ENCODE measurements at regions not wholly inside any gene's neighbourhood (a gene's known extent, or its start where the extent isn't known, plus 50 kb on each side); places are given as distances from the start of the nearest gene placed in this dataset.
"Not testable (repeated sequence)": the region's sequence is repeated elsewhere in the genome, so short reads cannot be mapped to it uniquely, and the experiment has no call there.

GRCh38 chr20:52033313-52033712, 158.3 kb downstream of the ZFP64 start:
- Mint-ChIP-seq H3K36me3 (no peaks in the 10 kb centered on the region), H3K4me3 (no peak overlapping the region), H3K27me3 (peaks cover 7% of the 10 kb centered on the region), H3K27ac (no peak overlapping the region), H3K9me3 (no peaks in the 10 kb centered on the region), H3K4me1 (no peaks in the 10 kb centered on the region)
- no peak for ATAC-seq

GRCh38 chr20:52032304-52032683, 159.3 kb downstream of the ZFP64 start:
- not testable (repeated sequence) for H3K4me3 Mint-ChIP-seq

GRCh38 chr20:52031563-52032303, 159.8 kb downstream of the ZFP64 start:
- H3K9me3 Mint-ChIP-seq = no peaks in the 10 kb centered on the region
- H3K27ac Mint-ChIP-seq = no peak overlapping the region
- H3K27me3 Mint-ChIP-seq = peaks cover 7% of the 10 kb centered on the region
- H3K36me3 Mint-ChIP-seq = no peaks in the 10 kb centered on the region
- no peak for ATAC-seq
- H3K4me3 Mint-ChIP-seq = no peak overlapping the region
- H3K4me1 Mint-ChIP-seq = no peaks in the 10 kb centered on the region

More at GRCh38 chr20:52032304-52032683, 159.3 kb downstream of the ZFP64 start:
- not testable (repeated sequence) for ATAC-seq, H3K36me3 Mint-ChIP-seq, H3K9me3 Mint-ChIP-seq, H3K27ac Mint-ChIP-seq, H3K27me3 Mint-ChIP-seq, H3K4me1 Mint-ChIP-seq

DNA sequence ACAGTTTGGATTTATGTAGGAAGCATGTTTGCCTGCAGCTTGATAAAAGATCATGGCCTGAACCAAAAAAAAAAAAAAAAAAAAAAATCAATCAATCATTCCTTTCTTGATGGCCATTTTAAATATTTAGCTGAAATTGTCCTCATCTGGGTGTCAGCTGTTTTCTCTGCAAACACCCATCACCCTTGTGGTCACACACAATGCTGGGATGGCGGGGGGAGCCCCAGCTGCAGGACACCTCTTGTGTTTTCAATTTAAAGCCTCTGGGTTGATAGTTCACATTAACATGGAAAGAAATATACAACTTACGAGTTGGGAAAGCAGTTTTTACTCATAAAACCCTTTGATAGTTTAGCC, 160.4 kb downstream of the ZFP64 start:
- peaks cover 7% of the 10 kb centered on the region for H3K27me3 Mint-ChIP-seq
- ATAC-seq = no peak
- H3K4me1 Mint-ChIP-seq = no peaks in the 10 kb centered on the region
- H3K9me3 Mint-ChIP-seq = no peaks in the 10 kb centered on the region
- no peak overlapping the region for H3K27ac Mint-ChIP-seq
- H3K36me3 Mint-ChIP-seq = no peaks in the 10 kb centered on the region
- H3K4me3 Mint-ChIP-seq = no peak overlapping the region

DNA sequence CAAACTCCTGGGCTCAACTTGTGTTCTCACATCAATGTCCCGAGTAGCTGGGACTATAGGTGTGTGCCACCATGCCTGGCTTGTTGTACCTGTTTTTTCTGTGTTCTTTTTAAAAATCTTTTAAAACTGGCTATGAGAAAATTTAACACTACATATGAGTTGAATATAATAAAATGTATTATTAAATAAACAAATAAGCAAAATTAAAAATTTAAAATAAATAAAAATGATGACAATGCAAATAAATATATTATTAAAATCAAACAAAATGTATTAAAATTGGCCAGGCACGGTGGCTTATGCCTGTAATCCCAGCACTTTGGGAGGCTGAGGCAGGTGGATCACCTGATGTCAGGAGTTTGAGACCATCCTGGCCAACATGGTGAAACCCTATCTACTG, 162.4 kb downstream of the ZFP64 start:
- H3K4me3 Mint-ChIP-seq, H3K4me1 Mint-ChIP-seq, H3K27me3 Mint-ChIP-seq, ATAC-seq, H3K27ac Mint-ChIP-seq, H3K36me3 Mint-ChIP-seq, H3K9me3 Mint-ChIP-seq: not testable (repeated sequence)

DNA sequence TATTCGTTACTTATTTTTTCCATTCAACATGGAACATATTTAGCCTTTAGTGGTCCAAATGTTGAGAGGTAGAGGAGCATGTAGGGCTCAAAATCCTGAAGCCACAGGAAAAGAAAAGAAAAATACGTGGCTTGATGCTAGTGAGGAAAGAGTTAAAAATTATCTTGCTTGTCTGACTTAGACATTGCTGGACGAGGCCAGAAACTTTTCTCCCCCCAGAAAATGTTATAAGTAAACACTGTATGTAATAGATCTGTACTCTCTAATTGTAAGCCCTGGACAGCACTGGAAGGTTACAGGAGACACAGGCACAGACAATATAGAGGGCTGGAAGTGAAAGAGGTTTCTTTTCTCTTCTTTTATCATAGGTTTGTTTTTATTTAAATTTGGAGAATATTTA, 165.6 kb downstream of the ZFP64 start:
- Mint-ChIP-seq H3K4me1 (no peaks in the 10 kb centered on the region), H3K27ac (no peak overlapping the region), H3K4me3 (no peak overlapping the region), H3K9me3 (no peaks in the 10 kb centered on the region), H3K27me3 (peaks cover 6% of the 10 kb centered on the region), H3K36me3 (no peaks in the 10 kb centered on the region)
- no peak for ATAC-seq

GRCh38 chr20:52019313-52019712, 172.3 kb downstream of the ZFP64 start:
- Mint-ChIP-seq H3K4me1 (no peaks in the 10 kb centered on the region), H3K36me3 (no peaks in the 10 kb centered on the region)

GRCh38 chr20:52017669-52018317, 173.8 kb downstream of the ZFP64 start:
- Mint-ChIP-seq H3K4me3 (no peak overlapping the region), H3K4me1 (no peaks in the 10 kb centered on the region), H3K27ac (no peak overlapping the region), H3K9me3 (peaks cover 3% of the 10 kb centered on the region), H3K27me3 (no peaks in the 10 kb centered on the region), H3K36me3 (no peaks in the 10 kb centered on the region)
- ATAC-seq = no peak

More at GRCh38 chr20:52019313-52019712, 172.3 kb downstream of the ZFP64 start:
- H3K4me3 Mint-ChIP-seq = no peak overlapping the region
- no peak for ATAC-seq
- H3K9me3 Mint-ChIP-seq = no peaks in the 10 kb centered on the region
- no peaks in the 10 kb centered on the region for H3K27me3 Mint-ChIP-seq
- no peak overlapping the region for H3K27ac Mint-ChIP-seq

DNA sequence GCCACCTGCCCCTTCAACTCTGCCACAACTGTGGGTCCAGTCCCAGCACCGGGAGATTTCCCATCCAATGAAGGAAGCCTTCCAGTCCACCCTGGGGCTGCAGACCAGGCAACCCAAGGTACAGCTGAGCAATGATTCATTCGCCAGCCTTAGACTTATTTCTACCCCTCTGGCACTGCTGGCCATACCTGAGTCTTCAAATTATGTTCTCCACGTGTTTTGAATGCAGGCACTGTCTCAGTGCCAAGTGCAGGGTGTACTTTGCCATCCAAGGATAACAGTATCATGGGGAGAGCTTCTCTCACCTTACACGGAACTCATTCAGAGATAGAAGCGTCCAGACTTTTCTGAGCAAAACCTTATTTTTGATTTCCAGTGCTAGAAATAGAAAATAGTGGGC, 175.6 kb downstream of the ZFP64 start:
- no peaks in the 10 kb centered on the region for H3K4me1 Mint-ChIP-seq
- ATAC-seq = no peak
- H3K36me3 Mint-ChIP-seq = no peaks in the 10 kb centered on the region
- H3K27me3 Mint-ChIP-seq = no peaks in the 10 kb centered on the region
- peaks cover 4% of the 10 kb centered on the region for H3K9me3 Mint-ChIP-seq
- no peak overlapping the region for H3K4me3 Mint-ChIP-seq
- H3K27ac Mint-ChIP-seq = no peak overlapping the region

- Mint-ChIP-seq H3K9me3 (peaks cover 12% of the 10 kb centered on the region), H3K36me3 (no peaks in the 10 kb centered on the region), H3K27ac (no peak overlapping the region), H3K4me3 (no peak overlapping the region), H3K27me3 (no peaks in the 10 kb centered on the region), H3K4me1 (no peaks in the 10 kb centered on the region)
- no peak for ATAC-seq
Observed at GRCh38 chr20:52015155-52015554, 176.4 kb downstream of the ZFP64 start.

- Mint-ChIP-seq H3K9me3 (peaks cover 13% of the 10 kb centered on the region), H3K27me3 (no peaks in the 10 kb centered on the region), H3K36me3 (no peaks in the 10 kb centered on the region), H3K27ac (no peak overlapping the region), H3K4me3 (no peak overlapping the region), H3K4me1 (no peaks in the 10 kb centered on the region)
- ATAC-seq = no peak
Observed at GRCh38 chr20:52012079-52012478, 179.5 kb downstream of the ZFP64 start.

DNA sequence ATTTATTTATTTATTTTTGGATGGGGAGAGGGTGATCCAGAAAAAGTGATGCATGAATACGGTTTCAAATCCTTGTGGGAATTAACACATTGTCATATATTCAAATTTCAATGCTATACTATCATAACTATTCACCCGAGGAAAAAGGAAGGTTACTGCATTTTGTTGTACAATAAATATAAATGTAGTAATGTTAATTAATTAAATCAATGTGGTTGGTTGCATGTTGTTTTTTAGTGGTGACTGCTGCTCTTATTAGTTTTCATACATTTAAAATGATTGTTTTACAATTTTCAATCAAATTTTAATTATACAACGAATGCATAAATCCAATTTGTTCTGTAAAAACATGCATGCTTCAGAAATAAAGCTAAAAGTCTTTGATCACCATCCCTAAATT, 180.5 kb downstream of the ZFP64 start:
- no peak overlapping the region for H3K4me3 Mint-ChIP-seq
- H3K27ac Mint-ChIP-seq = no peak overlapping the region
- H3K27me3 Mint-ChIP-seq = peaks cover 5% of the 10 kb centered on the region
- no peaks in the 10 kb centered on the region for H3K4me1 Mint-ChIP-seq
- no peak for ATAC-seq
- peaks cover 13% of the 10 kb centered on the region for H3K9me3 Mint-ChIP-seq
- no peaks in the 10 kb centered on the region for H3K36me3 Mint-ChIP-seq

DNA sequence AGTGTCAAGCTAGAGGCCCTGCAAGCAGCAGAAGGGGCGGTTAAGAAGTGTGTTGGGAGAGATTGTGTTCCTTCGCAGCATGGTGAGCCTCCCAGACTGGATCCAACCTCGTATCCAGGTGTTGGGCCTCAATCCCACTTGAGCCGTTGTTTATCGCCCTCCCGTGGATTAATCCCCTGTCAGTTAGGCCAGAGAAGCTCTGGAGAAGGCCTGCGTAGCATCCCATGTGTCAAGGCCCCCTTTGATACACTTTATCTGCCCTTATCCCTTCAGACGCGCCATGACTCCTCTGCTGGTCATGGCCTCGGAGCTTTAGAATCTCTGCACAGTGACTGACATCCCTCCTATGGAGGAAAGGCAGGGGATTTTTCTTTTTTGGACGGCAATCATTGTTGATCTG, 181.0 kb downstream of the ZFP64 start:
- no peak overlapping the region for H3K27ac Mint-ChIP-seq
- peaks cover 13% of the 10 kb centered on the region for H3K9me3 Mint-ChIP-seq
- H3K36me3 Mint-ChIP-seq = no peaks in the 10 kb centered on the region
- ATAC-seq = no peak
- H3K4me3 Mint-ChIP-seq = no peak overlapping the region
- H3K27me3 Mint-ChIP-seq = peaks cover 8% of the 10 kb centered on the region
- no peaks in the 10 kb centered on the region for H3K4me1 Mint-ChIP-seq

GRCh38 chr20:52008874-52009273, 182.7 kb downstream of the ZFP64 start:
- Mint-ChIP-seq H3K36me3 (no peaks in the 10 kb centered on the region), H3K4me3 (no peak overlapping the region), H3K9me3 (peaks cover 13% of the 10 kb centered on the region), H3K27ac (no peak overlapping the region), H3K27me3 (peaks cover 8% of the 10 kb centered on the region), H3K4me1 (no peaks in the 10 kb centered on the region)
- ATAC-seq = no peak

DNA sequence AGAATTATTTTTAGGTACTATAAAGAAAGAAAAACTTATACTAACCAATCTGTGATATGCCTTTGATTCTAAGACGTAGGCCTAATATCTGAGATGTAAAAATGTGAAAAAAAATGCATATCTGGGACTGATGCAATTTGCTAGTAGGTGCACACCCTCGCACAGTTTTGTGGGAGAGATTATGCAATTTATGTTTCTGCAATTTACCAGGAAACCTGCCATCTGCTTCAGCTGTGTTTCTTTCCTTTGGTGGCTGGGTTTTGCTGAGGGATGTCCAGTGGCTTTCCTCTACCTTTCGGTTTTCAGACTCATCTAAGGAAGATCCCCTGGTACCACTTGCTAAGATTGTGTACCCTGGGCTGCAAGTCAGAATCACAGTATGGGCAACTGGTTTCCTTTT, 186.9 kb downstream of the ZFP64 start:
- Mint-ChIP-seq H3K27ac (no peak overlapping the region), H3K4me3 (no peak overlapping the region)

DNA sequence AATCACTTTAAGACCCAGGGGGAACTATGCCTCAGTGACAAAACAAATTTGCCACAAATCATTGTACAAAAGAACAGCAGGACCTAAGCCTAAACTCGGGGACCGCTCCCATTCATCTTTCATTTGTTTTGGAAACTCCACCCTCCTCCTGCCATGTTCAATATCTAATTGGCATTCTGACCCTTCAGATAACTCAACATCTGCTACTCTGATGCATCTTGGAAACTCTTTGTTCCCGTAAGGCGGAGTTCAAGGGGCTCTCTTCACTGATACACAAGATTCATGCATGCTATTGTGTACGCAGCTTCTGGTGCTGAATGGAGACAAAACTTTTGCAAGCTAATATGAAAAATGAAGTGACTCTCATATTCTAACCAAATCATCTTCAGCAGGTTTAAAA, 187.6 kb downstream of the ZFP64 start:
- no peaks in the 10 kb centered on the region for H3K9me3 Mint-ChIP-seq
- no peak overlapping the region for H3K4me3 Mint-ChIP-seq
- H3K27me3 Mint-ChIP-seq = peaks cover 8% of the 10 kb centered on the region
- ATAC-seq = no peak
- H3K4me1 Mint-ChIP-seq = no peaks in the 10 kb centered on the region
- H3K36me3 Mint-ChIP-seq = no peaks in the 10 kb centered on the region
- H3K27ac Mint-ChIP-seq = no peak overlapping the region

More for the DNA sequence above, 186.9 kb downstream of the ZFP64 start:
- no peak for ATAC-seq
- H3K36me3 Mint-ChIP-seq = no peaks in the 10 kb centered on the region
- H3K27me3 Mint-ChIP-seq = peaks cover 8% of the 10 kb centered on the region
- H3K9me3 Mint-ChIP-seq = no peaks in the 10 kb centered on the region
- no peaks in the 10 kb centered on the region for H3K4me1 Mint-ChIP-seq
